ENCODE measurements at regions not wholly inside any gene's neighbourhood (a gene's known extent, or its start where the extent isn't known, plus 50 kb on each side); places are given as distances from the start of the nearest gene placed in this dataset.

GRCh38 chr5:114952876-114953275 lies 216.8 kb downstream of the TRIM36 start:
- Histone ChIP-seq H3K9ac (ENCODE audit: low read length) (no peak overlapping the region), H3K4me3 (ENCODE audit: low read length) (no peak overlapping the region), H3K27me3 (replicated peaks; ENCODE audit: control insufficient read depth, insufficient read depth, low read length) (no peaks in the 10 kb centered on the region), H3K9me3 (ENCODE audit: control insufficient read depth, low read length) (no peaks in the 10 kb centered on the region), H3K4me1 (ENCODE audit: control insufficient read depth, insufficient read depth, low read length) (peaks cover 8% of the 10 kb centered on the region), H3K36me3 (ENCODE audit: control insufficient read depth, insufficient read depth, low read length, severe bottlenecking) (no peaks in the 10 kb centered on the region)
- DNase-seq (ENCODE audit: low read depth): no peak

GRCh38 chr5:114949756-114950155 lies 220.0 kb downstream of the TRIM36 start:
- Histone ChIP-seq H3K27me3 (replicated peaks; ENCODE audit: control insufficient read depth, insufficient read depth, low read length) (no peaks in the 10 kb centered on the region), H3K9ac (ENCODE audit: low read length) (no peak overlapping the region), H3K9me3 (ENCODE audit: control insufficient read depth, low read length) (no peaks in the 10 kb centered on the region), H3K36me3 (ENCODE audit: control insufficient read depth, insufficient read depth, low read length, severe bottlenecking) (no peaks in the 10 kb centered on the region), H3K4me1 (ENCODE audit: control insufficient read depth, insufficient read depth, low read length) (peaks cover 8% of the 10 kb centered on the region), H3K4me3 (ENCODE audit: low read length) (no peak overlapping the region)
- DNase-seq (ENCODE audit: low read depth): no peak

GRCh38 chr5:114948986-114949621 lies 220.6 kb downstream of the TRIM36 start:
- DNase-seq (ENCODE audit: low read depth): no peak
- Histone ChIP-seq H3K4me1 (ENCODE audit: control insufficient read depth, insufficient read depth, low read length) (peaks cover 8% of the 10 kb centered on the region), H3K9me3 (ENCODE audit: control insufficient read depth, low read length) (no peaks in the 10 kb centered on the region), H3K36me3 (ENCODE audit: control insufficient read depth, insufficient read depth, low read length, severe bottlenecking) (no peaks in the 10 kb centered on the region), H3K27me3 (replicated peaks; ENCODE audit: control insufficient read depth, insufficient read depth, low read length) (no peaks in the 10 kb centered on the region), H3K4me3 (ENCODE audit: low read length) (no peak overlapping the region), H3K9ac (ENCODE audit: low read length) (no peak overlapping the region)

GRCh38 chr5:114948363-114948762 lies 221.3 kb downstream of the TRIM36 start:
- DNase-seq (ENCODE audit: low read depth): no peak
- H3K9ac ChIP-seq (ENCODE audit: low read length): no peak overlapping the region
- H3K4me3 ChIP-seq (ENCODE audit: low read length): no peak overlapping the region
- peaks cover 8% of the 10 kb centered on the region for H3K4me1 ChIP-seq (ENCODE audit: control insufficient read depth, insufficient read depth, low read length)
- H3K9me3 ChIP-seq (ENCODE audit: control insufficient read depth, low read length): no peaks in the 10 kb centered on the region
- H3K27me3 ChIP-seq (replicated peaks; ENCODE audit: control insufficient read depth, insufficient read depth, low read length): no peaks in the 10 kb centered on the region
- no peaks in the 10 kb centered on the region for H3K36me3 ChIP-seq (ENCODE audit: control insufficient read depth, insufficient read depth, low read length, severe bottlenecking)

- Histone ChIP-seq H3K36me3 (ENCODE audit: control insufficient read depth, insufficient read depth, low read length, severe bottlenecking) (no peaks in the 10 kb centered on the region), H3K4me1 (ENCODE audit: control insufficient read depth, insufficient read depth, low read length) (no peaks in the 10 kb centered on the region), H3K9me3 (ENCODE audit: control insufficient read depth, low read length) (peaks cover 16% of the 10 kb centered on the region), H3K4me3 (ENCODE audit: low read length) (no peak overlapping the region), H3K9ac (ENCODE audit: low read length) (no peak overlapping the region), H3K27me3 (replicated peaks; ENCODE audit: control insufficient read depth, insufficient read depth, low read length) (no peaks in the 10 kb centered on the region)
- DNase-seq (ENCODE audit: low read depth): no peak
These were observed 229.0 kb downstream of the TRIM36 start for GRCh38 chr5:114940709-114941108.

GRCh38 chr5:114935490-114935889 lies 234.2 kb downstream of the TRIM36 start:
- Histone ChIP-seq H3K27me3 (replicated peaks; ENCODE audit: control insufficient read depth, insufficient read depth, low read length) (no peaks in the 10 kb centered on the region), H3K4me1 (ENCODE audit: control insufficient read depth, insufficient read depth, low read length) (no peaks in the 10 kb centered on the region), H3K36me3 (ENCODE audit: control insufficient read depth, insufficient read depth, low read length, severe bottlenecking) (no peaks in the 10 kb centered on the region), H3K9ac (ENCODE audit: low read length) (no peak overlapping the region), H3K9me3 (ENCODE audit: control insufficient read depth, low read length) (peaks cover 13% of the 10 kb centered on the region), H3K4me3 (ENCODE audit: low read length) (no peak overlapping the region)
- no peak for DNase-seq (ENCODE audit: low read depth)

- DNase-seq (ENCODE audit: low read depth): no peak
- Histone ChIP-seq H3K9ac (ENCODE audit: low read length) (no peak overlapping the region), H3K9me3 (ENCODE audit: control insufficient read depth, low read length) (no peaks in the 10 kb centered on the region), H3K4me1 (ENCODE audit: control insufficient read depth, insufficient read depth, low read length) (no peaks in the 10 kb centered on the region), H3K4me3 (ENCODE audit: low read length) (no peak overlapping the region), H3K36me3 (ENCODE audit: control insufficient read depth, insufficient read depth, low read length, severe bottlenecking) (no peaks in the 10 kb centered on the region), H3K27me3 (replicated peaks; ENCODE audit: control insufficient read depth, insufficient read depth, low read length) (no peaks in the 10 kb centered on the region)
These were observed 240.9 kb downstream of the TRIM36 start for GRCh38 chr5:114928644-114929462.

GRCh38 chr5:114924769-114925168 lies 244.9 kb downstream of the TRIM36 start:
- Histone ChIP-seq H3K9ac (ENCODE audit: low read length) (no peak overlapping the region), H3K27me3 (replicated peaks; ENCODE audit: control insufficient read depth, insufficient read depth, low read length) (no peaks in the 10 kb centered on the region), H3K36me3 (ENCODE audit: control insufficient read depth, insufficient read depth, low read length, severe bottlenecking) (no peaks in the 10 kb centered on the region), H3K4me1 (ENCODE audit: control insufficient read depth, insufficient read depth, low read length) (no peaks in the 10 kb centered on the region), H3K4me3 (ENCODE audit: low read length) (no peak overlapping the region), H3K9me3 (ENCODE audit: control insufficient read depth, low read length) (no peaks in the 10 kb centered on the region)
- DNase-seq (ENCODE audit: low read depth): no peak

- H3K4me1 ChIP-seq (ENCODE audit: control insufficient read depth, insufficient read depth, low read length): no peaks in the 10 kb centered on the region
- no peak overlapping the region for H3K4me3 ChIP-seq (ENCODE audit: low read length)
- H3K27me3 ChIP-seq (replicated peaks; ENCODE audit: control insufficient read depth, insufficient read depth, low read length): no peaks in the 10 kb centered on the region
- peaks cover 20% of the 10 kb centered on the region for H3K9me3 ChIP-seq (ENCODE audit: control insufficient read depth, low read length)
- H3K36me3 ChIP-seq (ENCODE audit: control insufficient read depth, insufficient read depth, low read length, severe bottlenecking): no peaks in the 10 kb centered on the region
- no peak overlapping the region for H3K9ac ChIP-seq (ENCODE audit: low read length)
- no peak for DNase-seq (ENCODE audit: low read depth)
These were observed 257.4 kb downstream of the TRIM36 start for GRCh38 chr5:114912189-114912920.

GRCh38 chr5:114910727-114911126 lies 259.0 kb downstream of the TRIM36 start:
- Histone ChIP-seq H3K9ac (ENCODE audit: low read length) (no peak overlapping the region), H3K9me3 (ENCODE audit: control insufficient read depth, low read length) (peaks cover 22% of the 10 kb centered on the region), H3K36me3 (ENCODE audit: control insufficient read depth, insufficient read depth, low read length, severe bottlenecking) (no peaks in the 10 kb centered on the region), H3K4me3 (ENCODE audit: low read length) (no peak overlapping the region), H3K4me1 (ENCODE audit: control insufficient read depth, insufficient read depth, low read length) (no peaks in the 10 kb centered on the region), H3K27me3 (replicated peaks; ENCODE audit: control insufficient read depth, insufficient read depth, low read length) (no peaks in the 10 kb centered on the region)
- no peak for DNase-seq (ENCODE audit: low read depth)

GRCh38 chr5:114909424-114909823 lies 260.3 kb downstream of the TRIM36 start:
- Histone ChIP-seq H3K36me3 (ENCODE audit: control insufficient read depth, insufficient read depth, low read length, severe bottlenecking) (no peaks in the 10 kb centered on the region), H3K4me1 (ENCODE audit: control insufficient read depth, insufficient read depth, low read length) (no peaks in the 10 kb centered on the region), H3K9me3 (ENCODE audit: control insufficient read depth, low read length) (peaks cover 27% of the 10 kb centered on the region), H3K4me3 (ENCODE audit: low read length) (no peak overlapping the region), H3K9ac (ENCODE audit: low read length) (no peak overlapping the region), H3K27me3 (replicated peaks; ENCODE audit: control insufficient read depth, insufficient read depth, low read length) (no peaks in the 10 kb centered on the region)
- DNase-seq (ENCODE audit: low read depth): no peak

Data from adipocyte (in vitro differentiated cells).